NCI-H748 (cell line): ENCODE measurements at regions not wholly inside any gene's neighbourhood (a gene's known extent, or its start where the extent isn't known, plus 50 kb on each side); places are given as distances from the start of the nearest gene placed in this dataset.

Experiments used
- DNase-seq: peaks from one replicate; lab custom pipeline; 2025; ENCODE audit not compliant: unreplicated experiment; lab: John Stamatoyannopoulos, UW

GRCh38 chr12:125222876-125223275 is 157.6 kb downstream of the AACS start:
- DNase-seq = no peak

- no peak for DNase-seq
Measured at GRCh38 chr12:125225641-125226040, 160.4 kb downstream of the AACS start.

DNA sequence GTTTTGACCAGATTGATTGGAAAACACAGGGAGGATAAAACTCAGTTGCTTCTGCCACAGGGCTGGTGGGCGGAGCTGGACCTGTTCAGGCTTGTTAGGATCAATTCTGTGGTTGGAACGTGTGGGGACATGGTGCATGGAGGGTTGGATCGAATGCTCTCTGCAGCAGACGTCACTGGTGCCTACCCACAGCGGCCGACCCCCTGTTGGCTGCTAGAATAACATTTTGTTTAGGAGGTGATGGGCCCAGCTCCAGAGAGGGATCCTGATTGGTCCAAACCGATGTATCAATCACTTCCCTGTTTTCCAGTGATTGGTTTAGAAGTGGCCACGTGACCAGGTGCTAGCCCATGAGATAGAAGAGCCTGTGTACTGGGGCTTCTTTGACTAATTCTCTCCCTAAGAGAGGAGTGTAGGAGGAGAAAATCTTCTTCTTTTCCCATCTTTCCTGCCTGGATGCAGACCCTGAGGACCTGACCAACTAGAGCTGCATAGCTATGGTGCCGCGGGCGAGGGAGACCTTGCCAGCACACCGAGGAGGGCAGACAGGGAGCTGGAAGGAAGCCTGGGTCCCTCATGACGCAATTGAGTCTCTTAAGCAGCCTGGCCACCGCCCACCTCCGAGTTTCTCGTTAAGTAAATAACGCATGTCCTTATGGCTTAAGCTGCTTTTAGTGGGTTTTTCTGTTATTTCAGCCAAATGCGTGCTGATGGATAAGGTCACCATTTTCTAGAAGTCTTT is 163.5 kb downstream of the AACS start:
- DNase-seq = peak; percentile 61

DNA sequence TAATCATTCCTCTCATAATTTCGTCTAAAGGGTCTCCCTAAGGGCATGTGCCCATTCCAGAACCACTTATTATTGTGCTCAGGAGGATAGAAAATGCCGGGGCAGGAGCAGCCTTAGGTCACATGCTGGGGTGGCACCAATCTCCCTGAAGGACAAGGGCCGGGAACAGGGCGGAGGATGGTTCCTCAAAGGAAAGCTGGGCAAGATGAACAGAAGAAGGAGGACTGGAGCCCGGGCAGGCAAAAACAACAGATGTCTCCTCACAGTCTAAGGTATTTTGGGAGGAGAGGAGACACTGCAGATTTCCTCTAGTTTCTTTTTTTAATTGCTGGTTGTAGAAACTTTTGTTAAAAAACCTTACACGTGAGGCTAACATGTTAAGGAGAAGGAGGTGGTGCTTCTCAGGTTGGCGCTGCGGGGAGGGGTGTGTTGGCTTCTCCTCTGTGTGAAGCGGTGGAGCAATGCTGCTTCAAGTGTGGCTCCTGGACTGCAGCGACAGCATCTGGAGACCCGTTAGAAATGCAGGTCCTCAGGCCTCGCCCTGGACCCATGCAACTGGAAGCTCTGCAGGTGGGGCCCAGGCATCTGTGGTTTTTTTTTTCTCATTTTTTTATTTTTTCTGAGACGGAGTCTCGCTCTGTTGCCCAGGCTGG is 164.8 kb downstream of the AACS start:
- DNase-seq = peak; percentile 19

GRCh38 chr12:125233319-125233718 is 168.1 kb downstream of the AACS start:
- DNase-seq = no peak

- DNase-seq = no peak
Measured at GRCh38 chr12:125239563-125239962, 174.3 kb downstream of the AACS start.

- no peak for DNase-seq
Measured at GRCh38 chr12:125240717-125241116, 175.5 kb downstream of the AACS start.

- DNase-seq = no peak
Measured at GRCh38 chr12:125243811-125244210, 178.6 kb downstream of the AACS start.

- no peak for DNase-seq
Measured at GRCh38 chr12:125244338-125244737, 179.1 kb downstream of the AACS start.

GRCh38 chr12:125245581-125246557 is 180.6 kb downstream of the AACS start:
- peak; percentile 21 for DNase-seq

GRCh38 chr12:125247477-125247876 is 182.2 kb downstream of the AACS start:
- DNase-seq = no peak

- DNase-seq = no peak
Measured at GRCh38 chr12:125249066-125249824, 184.0 kb downstream of the AACS start.

DNA sequence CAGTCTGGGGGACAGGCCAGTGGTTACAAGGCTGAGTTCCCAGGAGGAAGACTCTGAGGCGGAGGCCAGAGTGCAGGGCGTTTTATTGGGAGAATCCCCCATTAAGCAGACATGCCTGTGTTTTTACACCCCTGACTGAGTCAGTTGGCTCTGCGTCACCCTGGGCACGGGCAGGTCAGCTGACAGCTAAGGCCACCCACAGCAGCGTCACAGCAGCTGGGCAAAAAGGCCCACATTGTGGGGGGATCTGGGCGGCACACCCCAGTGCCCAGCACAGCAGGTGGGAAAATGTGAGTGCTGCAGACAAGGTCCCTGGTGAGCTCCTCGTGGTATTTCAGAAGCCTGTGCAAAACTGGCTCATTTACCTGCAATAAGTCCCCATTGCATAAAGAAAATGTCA is 184.7 kb downstream of the AACS start:
- DNase-seq = no peak

GRCh38 chr12:125254236-125254635 is 189.0 kb downstream of the AACS start:
- DNase-seq = no peak

DNA sequence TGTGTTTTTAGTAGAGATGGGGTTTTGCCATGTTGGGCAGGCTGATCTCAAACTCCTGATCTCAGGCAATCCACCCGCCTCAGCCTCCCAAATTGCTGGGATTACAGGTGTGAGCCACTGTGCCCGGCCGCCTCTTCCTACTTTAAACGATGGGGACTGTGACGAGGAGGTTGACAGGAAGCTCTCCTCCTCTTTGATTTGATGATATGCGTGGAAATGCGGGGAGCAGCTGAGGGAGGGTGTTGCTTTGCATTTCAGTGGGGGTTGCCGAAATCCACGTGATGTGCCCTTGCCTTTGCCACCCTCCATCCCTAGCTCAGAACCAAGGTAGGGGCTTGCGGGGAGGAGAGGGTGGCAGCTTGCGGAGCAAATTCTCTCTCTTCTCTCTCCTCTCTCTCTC is 189.6 kb downstream of the AACS start:
- no peak for DNase-seq

- DNase-seq = peak; percentile 29
Measured at GRCh38 chr12:125255935-125256633, 190.8 kb downstream of the AACS start.

DNA sequence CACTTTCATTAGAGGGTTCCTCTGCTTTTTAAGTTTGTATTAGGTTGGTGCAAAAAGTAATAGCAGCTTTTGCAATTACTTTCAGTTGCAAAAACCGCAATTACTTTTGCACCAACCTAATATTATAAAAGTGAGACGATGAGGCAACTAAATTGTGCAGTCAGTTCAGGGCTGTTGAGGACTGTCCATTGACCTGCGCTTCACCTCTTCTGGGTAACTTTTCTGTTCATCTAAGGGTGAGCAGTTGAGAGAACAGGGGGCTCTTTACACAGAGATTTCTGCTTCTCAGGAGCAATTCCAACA is 191.3 kb downstream of the AACS start:
- no peak for DNase-seq

- DNase-seq = no peak
Measured at GRCh38 chr12:125259178-125259867, 194.1 kb downstream of the AACS start.

- DNase-seq = peak; percentile 96
Measured at GRCh38 chr12:125262851-125263250, 197.6 kb downstream of the AACS start.

GRCh38 chr12:125263385-125263784 is 198.2 kb downstream of the AACS start:
- DNase-seq = no peak
